HUES6 (cell line): ENCODE measurements at regions not wholly inside any gene's neighbourhood (a gene's known extent, or its start where the extent isn't known, plus 50 kb on each side); places are given as distances from the start of the nearest gene placed in this dataset.

Source experiments
- H3K27ac ChIP-seq: 2 replicates; pipeline ENCODE4 v1.7.0; 2013; ENCODE audit warnings: low read depth, mild to moderate bottlenecking, low read length, inconsistent platforms
- H3K27me3 ChIP-seq: 2 replicates; pipeline ENCODE4 v1.6.1; 2013; ENCODE audit warnings: low read length; ENCODE audit not compliant: control insufficient read depth, insufficient read depth
- H3K36me3 ChIP-seq: 2 replicates; pipeline ENCODE4 v1.6.1; 2013; ENCODE audit warnings: low read length; ENCODE audit not compliant: control insufficient read depth, insufficient read depth
- H3K4me1 ChIP-seq: 2 replicates; pipeline ENCODE4 v1.6.1; 2013; ENCODE audit warnings: low read length; ENCODE audit not compliant: control insufficient read depth, insufficient read depth
- H3K4me3 ChIP-seq: 2 replicates; pipeline ENCODE4 v1.5.1; 2013; ENCODE audit warnings: low read depth, low read length
- H3K9ac ChIP-seq: one replicate; pipeline ENCODE4 v1.6.1; 2013; ENCODE audit warnings: mild to moderate bottlenecking, low read length
- H3K9me3 ChIP-seq: 2 replicates; pipeline ENCODE4 v1.6.1; 2013; ENCODE audit warnings: low read depth, low read length; ENCODE audit not compliant: control insufficient read depth, insufficient read depth

DNA sequence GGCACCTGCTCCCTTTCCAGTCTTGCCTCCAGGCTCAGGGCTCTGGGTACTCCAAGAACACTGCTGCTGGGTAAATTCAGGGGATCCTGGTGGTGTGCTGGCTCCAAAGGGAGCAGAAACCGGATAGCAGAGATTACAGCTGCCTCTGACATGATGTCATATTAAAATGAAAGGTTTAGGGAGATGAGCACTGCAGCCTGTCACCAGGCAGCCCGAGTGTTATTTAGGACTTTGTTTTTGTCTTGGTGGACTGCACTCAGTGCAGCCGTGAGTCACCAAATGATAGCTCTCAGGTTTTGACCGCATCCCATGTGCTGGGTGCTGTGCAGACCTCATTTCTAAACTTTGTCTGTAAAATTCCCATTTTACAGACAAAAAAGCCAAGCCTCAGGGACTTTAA is 266.0 kb upstream of the CRY1 start:
- H3K4me3 ChIP-seq = no peak overlapping the region
- no peaks in the 10 kb centered on the region for H3K27me3 ChIP-seq
- H3K9me3 ChIP-seq = no peaks in the 10 kb centered on the region
- H3K36me3 ChIP-seq = no peaks in the 10 kb centered on the region
- H3K9ac ChIP-seq = no peak overlapping the region
- no peaks in the 10 kb centered on the region for H3K4me1 ChIP-seq
- H3K27ac ChIP-seq = no peak overlapping the region

DNA sequence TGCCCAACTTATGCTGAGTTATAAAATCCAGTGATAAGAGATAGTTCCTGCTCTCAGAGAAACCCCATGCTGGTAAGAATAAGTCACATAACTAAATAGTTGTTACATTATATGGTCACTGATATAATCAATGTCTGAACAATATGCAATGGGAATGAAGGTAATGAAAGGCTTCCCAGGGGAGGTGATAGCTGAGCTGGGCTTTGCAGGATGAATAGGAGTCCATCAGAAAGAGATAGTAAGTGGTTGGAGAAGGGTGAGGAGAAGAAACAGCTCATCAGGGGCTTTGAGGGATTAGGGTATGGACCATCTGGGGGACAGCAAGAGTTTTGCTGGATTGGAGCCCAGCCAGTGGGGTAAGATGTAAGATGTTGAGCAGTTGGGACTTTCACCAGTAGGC is 266.7 kb upstream of the CRY1 start:
- H3K36me3 ChIP-seq = no peaks in the 10 kb centered on the region
- no peak overlapping the region for H3K27ac ChIP-seq
- H3K4me3 ChIP-seq = no peak overlapping the region
- no peaks in the 10 kb centered on the region for H3K4me1 ChIP-seq
- no peak overlapping the region for H3K9ac ChIP-seq
- H3K27me3 ChIP-seq = no peaks in the 10 kb centered on the region
- no peaks in the 10 kb centered on the region for H3K9me3 ChIP-seq

DNA sequence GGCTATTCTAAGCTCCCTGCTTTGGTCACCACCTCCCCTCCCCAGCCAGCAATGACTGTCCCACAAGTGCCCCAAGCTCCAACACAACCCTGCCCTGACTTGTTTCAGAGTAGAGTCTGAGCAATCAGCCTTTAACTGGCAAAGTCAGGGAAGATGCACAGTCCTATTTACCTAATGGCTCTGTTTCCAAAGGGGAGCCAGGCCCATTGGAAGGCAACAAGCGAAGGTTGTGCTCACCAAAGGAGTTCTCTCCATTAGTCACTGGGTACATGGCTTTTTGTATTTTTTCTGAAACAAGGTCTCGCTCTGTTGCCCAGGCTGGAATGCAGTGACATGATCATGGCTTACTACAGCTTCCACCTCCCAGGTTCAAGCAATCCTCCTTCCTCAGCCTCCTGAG is 267.1 kb upstream of the CRY1 start:
- Histone ChIP-seq H3K4me3 (no peak overlapping the region), H3K4me1 (no peaks in the 10 kb centered on the region)

DNA sequence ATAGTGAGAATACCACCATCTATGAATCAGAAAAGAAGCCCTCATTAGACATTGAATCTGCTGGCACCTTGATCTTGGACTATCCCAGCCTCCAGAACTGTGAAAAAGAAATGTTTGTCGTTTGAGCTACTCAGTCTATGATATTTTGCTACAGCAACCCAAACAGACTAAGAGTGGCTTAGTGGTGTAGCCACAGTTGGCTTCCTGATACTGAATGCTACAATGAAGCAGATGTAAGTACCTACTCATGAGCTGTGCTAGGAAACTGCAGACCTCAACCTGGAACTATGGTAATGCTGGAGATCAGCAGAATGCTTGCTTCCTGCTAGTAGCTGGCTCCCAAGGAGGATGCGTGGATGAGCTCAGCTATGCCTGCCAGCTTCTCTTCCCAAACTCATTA is 268.6 kb upstream of the CRY1 start:
- Histone ChIP-seq H3K9me3 (no peaks in the 10 kb centered on the region), H3K4me3 (no peak overlapping the region), H3K36me3 (no peaks in the 10 kb centered on the region), H3K9ac (no peak overlapping the region), H3K27ac (no peak overlapping the region), H3K27me3 (no peaks in the 10 kb centered on the region), H3K4me1 (0 out of 2 replicates have a peak, but pooled peaks cover 3% of the 10 kb centered on the region)

More for the DNA sequence above, 267.1 kb upstream of the CRY1 start:
- Histone ChIP-seq H3K36me3 (no peaks in the 10 kb centered on the region), H3K27me3 (no peaks in the 10 kb centered on the region), H3K27ac (no peak overlapping the region), H3K9ac (no peak overlapping the region), H3K9me3 (no peaks in the 10 kb centered on the region)

DNA sequence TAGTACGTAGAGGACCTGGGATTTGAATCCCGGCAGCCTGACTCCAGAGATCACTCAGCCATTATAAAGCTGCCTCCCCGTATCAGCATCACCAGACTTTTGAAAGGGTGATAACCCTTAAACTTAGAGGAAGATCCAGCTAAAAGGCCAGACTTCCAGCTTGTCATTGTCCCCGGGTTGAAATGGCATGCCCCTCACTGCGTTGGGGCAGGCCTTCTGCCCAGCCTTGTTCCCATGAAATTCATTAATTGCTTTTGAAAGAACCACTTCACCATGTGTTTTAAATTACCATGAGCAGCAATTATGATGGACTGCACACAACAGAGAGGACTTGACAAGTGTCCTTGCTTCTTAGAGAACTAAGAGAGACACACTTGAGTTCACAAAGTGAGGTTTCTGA is 269.6 kb upstream of the CRY1 start:
- no peak overlapping the region for H3K4me3 ChIP-seq
- H3K27me3 ChIP-seq = no peaks in the 10 kb centered on the region
- H3K9ac ChIP-seq = no peak overlapping the region
- no peaks in the 10 kb centered on the region for H3K36me3 ChIP-seq
- no peaks in the 10 kb centered on the region for H3K9me3 ChIP-seq
- H3K4me1 ChIP-seq = 0 out of 2 replicates have a peak, but pooled peaks cover 3% of the 10 kb centered on the region
- no peak overlapping the region for H3K27ac ChIP-seq

DNA sequence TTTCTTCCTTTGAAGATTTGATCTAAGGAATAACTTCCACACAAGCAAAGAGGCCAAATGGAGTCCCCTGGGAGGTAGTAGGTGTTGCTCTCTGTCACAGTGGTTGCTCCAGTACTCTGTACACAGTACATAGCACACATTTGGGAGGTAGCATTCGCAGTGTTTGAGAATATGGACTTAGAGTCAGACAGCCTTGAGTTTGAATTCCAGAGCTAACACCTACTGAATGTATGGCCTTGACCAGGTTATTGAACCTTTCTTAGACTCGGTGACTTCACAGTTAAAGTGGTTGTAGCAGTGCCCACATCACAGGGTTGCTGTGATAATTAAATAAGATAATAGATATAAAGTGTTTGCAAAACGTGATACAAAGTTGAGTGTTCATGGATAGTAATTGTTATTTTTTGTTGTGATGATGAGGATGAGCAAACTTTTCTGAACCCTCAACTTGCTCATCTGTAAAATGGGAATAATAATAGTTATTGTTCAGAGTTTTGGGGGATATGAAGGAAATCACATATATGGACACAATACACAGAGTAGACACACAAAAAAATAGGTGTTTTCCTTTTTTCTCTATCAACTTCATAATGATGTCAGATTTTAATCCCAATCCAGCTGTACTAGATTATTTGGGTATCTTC is 271.6 kb upstream of the CRY1 start:
- Histone ChIP-seq H3K27me3 (no peaks in the 10 kb centered on the region), H3K4me3 (no peak overlapping the region), H3K9me3 (no peaks in the 10 kb centered on the region), H3K4me1 (0 out of 2 replicates have a peak, but pooled peaks cover 3% of the 10 kb centered on the region), H3K36me3 (no peaks in the 10 kb centered on the region), H3K27ac (no peak overlapping the region), H3K9ac (no peak overlapping the region)

DNA sequence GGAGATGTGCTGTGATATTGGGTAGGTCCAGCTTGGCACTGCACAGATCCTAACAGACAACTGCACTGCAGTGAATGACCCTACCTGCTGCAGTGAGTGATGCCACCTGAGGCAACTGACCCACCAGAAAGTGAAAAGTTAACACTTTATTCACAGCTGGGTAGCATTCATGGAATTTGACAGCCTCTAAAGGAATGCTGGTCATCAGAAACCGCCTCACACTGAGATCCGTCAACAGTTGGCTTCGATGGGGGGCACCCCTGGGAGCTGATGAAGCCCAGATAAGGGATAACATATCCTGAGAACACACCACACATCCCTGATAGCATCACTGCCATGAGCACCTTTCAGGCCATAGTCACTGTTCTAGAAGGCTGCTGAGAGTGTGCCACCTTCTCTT is 272.4 kb upstream of the CRY1 start:
- Histone ChIP-seq H3K36me3 (no peaks in the 10 kb centered on the region), H3K9me3 (no peaks in the 10 kb centered on the region), H3K4me3 (no peak overlapping the region), H3K27me3 (no peaks in the 10 kb centered on the region), H3K27ac (no peak overlapping the region), H3K4me1 (0 out of 2 replicates have a peak, but pooled peaks cover 3% of the 10 kb centered on the region), H3K9ac (no peak overlapping the region)

DNA sequence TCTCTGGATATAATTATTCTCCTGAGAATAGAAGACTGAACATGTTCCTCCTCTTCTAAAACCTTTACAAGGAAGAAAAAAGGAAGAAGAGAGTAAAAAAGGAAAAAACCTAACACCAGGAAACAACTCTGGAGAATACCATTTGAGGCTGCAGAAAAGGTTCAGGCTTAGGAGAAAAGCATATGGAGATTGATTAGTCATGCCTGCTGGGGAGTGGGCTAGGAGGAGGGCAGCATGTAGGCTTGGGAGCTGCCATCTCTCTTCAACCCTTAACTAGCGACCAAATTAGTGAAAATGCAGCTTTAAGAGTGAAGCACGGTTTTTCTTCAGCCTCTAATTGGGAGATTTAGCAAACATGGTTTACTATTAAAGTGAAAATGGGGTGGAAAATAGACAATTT is 273.0 kb upstream of the CRY1 start:
- Histone ChIP-seq H3K27ac (no peak overlapping the region), H3K9ac (no peak overlapping the region), H3K9me3 (no peaks in the 10 kb centered on the region), H3K27me3 (no peaks in the 10 kb centered on the region), H3K4me3 (no peak overlapping the region), H3K4me1 (0 out of 2 replicates have a peak, but pooled peaks cover 3% of the 10 kb centered on the region), H3K36me3 (no peaks in the 10 kb centered on the region)

DNA sequence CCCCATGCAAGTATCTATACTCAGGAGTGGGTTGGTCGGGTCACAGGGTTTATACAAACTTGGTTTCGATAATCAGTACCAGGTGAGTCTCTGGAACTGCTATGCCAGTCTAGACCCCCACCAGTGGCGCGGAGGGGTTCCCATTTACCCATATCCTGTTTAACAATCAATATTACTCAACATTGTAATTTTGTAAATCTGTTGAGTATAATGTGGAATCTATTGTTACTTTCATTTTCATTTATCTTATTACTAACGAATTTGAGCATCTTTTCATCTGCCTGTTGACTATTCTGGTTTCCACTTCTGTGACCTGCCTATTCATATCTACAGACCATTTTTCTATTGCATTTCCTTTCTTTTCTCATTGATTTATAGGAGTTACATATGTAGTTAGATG is 275.2 kb upstream of the CRY1 start:
- Histone ChIP-seq H3K9me3 (no peaks in the 10 kb centered on the region), H3K9ac (no peak overlapping the region), H3K4me3 (no peak overlapping the region), H3K36me3 (no peaks in the 10 kb centered on the region), H3K4me1 (peaks cover 3% of the 10 kb centered on the region; the same call in 1 of the 2 replicates), H3K27me3 (no peaks in the 10 kb centered on the region), H3K27ac (no peak overlapping the region)

DNA sequence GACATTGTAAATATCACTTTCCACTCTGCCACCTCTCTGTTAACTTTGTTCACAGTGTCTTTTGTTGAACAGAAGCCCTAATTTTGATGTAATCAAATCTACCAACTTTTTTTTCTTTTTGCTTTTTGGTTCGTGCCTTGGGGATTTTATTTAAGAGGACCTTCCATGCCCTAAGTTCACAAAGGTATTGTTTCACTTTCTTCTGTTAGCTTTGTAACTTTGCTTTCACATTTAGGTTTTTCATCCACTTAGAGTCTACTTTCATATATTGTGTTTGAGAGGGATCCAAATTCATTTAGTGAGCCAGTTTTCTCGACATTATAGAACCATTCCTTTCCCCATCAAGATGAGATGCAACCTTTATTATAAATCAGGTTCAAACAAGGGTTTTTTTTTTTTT is 275.7 kb upstream of the CRY1 start:
- H3K4me3 ChIP-seq = no peak overlapping the region
- H3K27ac ChIP-seq = no peak overlapping the region
- no peaks in the 10 kb centered on the region for H3K36me3 ChIP-seq
- no peak overlapping the region for H3K9ac ChIP-seq
- H3K27me3 ChIP-seq = no peaks in the 10 kb centered on the region
- H3K9me3 ChIP-seq = no peaks in the 10 kb centered on the region
- peaks cover 4% of the 10 kb centered on the region; the same call in 1 of the 2 replicates for H3K4me1 ChIP-seq

DNA sequence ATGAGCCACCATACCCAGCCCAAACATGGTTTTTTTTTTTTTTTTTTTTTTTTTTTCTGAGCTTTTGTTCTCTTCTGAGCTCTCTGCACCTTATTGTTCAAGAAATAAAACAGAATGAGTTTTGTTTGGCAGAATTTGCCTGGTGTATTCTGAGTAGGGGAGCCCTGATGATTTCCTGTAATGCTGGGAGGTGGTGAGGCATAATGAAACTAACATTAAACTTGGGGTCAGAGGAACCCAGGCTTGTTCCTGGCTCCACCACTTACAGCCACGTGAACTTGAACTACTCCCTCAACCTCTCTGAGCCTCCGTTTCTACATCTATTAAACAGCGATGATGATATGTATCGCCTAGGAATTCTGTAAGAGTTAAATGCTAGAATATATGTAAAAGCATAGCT is 276.3 kb upstream of the CRY1 start:
- no peak overlapping the region for H3K9ac ChIP-seq
- no peaks in the 10 kb centered on the region for H3K27me3 ChIP-seq
- no peaks in the 10 kb centered on the region for H3K9me3 ChIP-seq
- H3K27ac ChIP-seq = no peak overlapping the region
- H3K4me3 ChIP-seq = no peak overlapping the region
- H3K36me3 ChIP-seq = no peaks in the 10 kb centered on the region
- H3K4me1 ChIP-seq = peaks cover 9% of the 10 kb centered on the region; the same call in 1 of the 2 replicates
